Spleen (tissue), 7 donors: ENCODE measurements at regions not wholly inside any gene's neighbourhood (a gene's known extent, or its start where the extent isn't known, plus 50 kb on each side); places are given as distances from the start of the nearest gene placed in this dataset.

ENCODE experiments used
- CTCF ChIP-seq, 11 experiments: fragments of 200-600 bp in 7 of 11; fragments of 450-650 bp in 4 of 11; sonication (generic) in 4 of 11; IDR thresholded peaks in 8 of 11; conservative IDR thresholded peaks in 3 of 11; 1 replicate in 7 of 11; 2 replicates in 4 of 11; pipeline versions ENCODE4 v1.4.0 to v1.8.0; 2016 to 2021; ENCODE audit warnings: antibody characterized with exemption in 11 of 11, inconsistent platforms in 4 of 11, mild to moderate bottlenecking in 1 of 11
- POLR2A ChIP-seq, 3 donors: fragments of 450-650 bp; IDR thresholded peaks; one replicate each; pipeline ENCODE4 v1.5.1; 2017; ENCODE audit warnings: antibody characterized with exemption in 3 of 3, mild to moderate bottlenecking in 1 of 3
- POLR2AphosphoS5 ChIP-seq, 3 donors: sonication (generic); formaldehyde crosslinking; IDR thresholded peaks; one replicate each; pipeline ENCODE4 v1.5.1; 2017; ENCODE audit warnings: antibody characterized with exemption in 3 of 3
- donor health status: DM: no; HTN: no; CAD: no; lungs with moderate emphysema.
- donor health status: DM: no; HTN: no; CAD: no.
- donor health status: DM: no; HTN: no; CAD: no.

DNA sequence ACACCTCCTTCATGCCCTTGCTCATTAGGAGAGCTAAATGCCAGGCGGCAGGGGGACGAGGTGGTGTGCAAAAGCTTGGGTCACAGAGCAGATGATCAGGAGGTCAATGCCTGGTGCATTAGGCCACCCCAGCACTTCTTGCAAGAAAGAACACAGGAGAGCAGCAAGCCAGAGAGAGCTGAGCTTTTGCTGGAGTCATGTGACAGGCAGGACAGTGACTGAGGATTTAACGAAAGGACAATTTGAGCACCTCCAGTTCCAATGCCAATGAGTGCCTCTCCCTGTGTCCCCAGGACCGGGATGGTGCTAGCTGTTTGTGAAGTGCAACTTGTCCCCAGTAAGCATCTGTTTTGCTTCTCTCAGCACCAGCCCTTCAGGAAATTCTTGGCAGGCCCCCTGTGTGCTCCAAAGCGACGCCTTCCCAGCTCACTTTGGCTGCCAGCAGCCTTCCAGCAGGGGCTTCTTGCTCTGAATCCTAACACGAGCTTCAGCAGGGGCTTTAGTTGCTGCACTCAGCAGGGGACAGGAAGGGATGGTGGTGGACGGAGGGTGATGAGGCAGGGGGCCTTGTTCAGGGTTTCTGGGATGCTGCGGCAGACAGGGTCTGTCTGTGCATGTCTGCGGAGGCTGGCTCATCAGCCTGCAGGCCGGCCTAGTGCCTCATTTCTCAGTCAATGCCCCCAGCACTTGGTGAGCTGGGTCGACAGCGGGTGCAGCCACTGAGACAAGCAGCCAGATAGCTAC lies 368.1 kb downstream of the RPS24 start:
- TF ChIP-seq POLR2AphosphoS5 (IDR thresholded peaks at IDR 0.05) (no peak), CTCF (IDR thresholded peaks at IDR 0.05 in 8 of 11, conservative IDR thresholded peaks at IDR 0.05 in 3 of 11) (no peak), POLR2A (IDR thresholded peaks at IDR 0.05) (no peak)
